GM12878 (cell line): ENCODE measurements at regions not wholly inside any gene's neighbourhood (a gene's known extent, or its start where the extent isn't known, plus 50 kb on each side); places are given as distances from the start of the nearest gene placed in this dataset.

Experiments
- ATAC-seq: fragments of 200-7000 bp; cut with Tn5 transposase; 3 replicates; pipeline ENCODE4 v1.9.1; 2020; ENCODE audit warnings: mild to moderate bottlenecking, moderate library complexity
- BruUV-seq: library from RNA; stranded (reverse); fragments of 400-500 nt; replicated peaks from 2 replicates; lab custom pipeline; 2021; lab: Mats Ljungman, UMichigan
- CTCF ChIA-PET: fragments of 300-600 bp; sonication (Branson Sonifier 250); formaldehyde crosslinking; extraction: SDS; loops from one replicate; lab custom pipeline; 2021; ENCODE audit warnings: inconsistent platforms; lab: Yijun Ruan, JAX
- POLR2A ChIA-PET: fragments of 350-600 bp; formaldehyde crosslinking; extraction: SDS; loops from one replicate; lab custom pipeline; 2021; ENCODE audit warnings: inconsistent platforms; lab: Charles Lee
- RAD21 ChIA-PET: fragments of 300-600 bp; sonication (Branson Sonifier 250); formaldehyde crosslinking; loops from one replicate; lab custom pipeline; 2023; ENCODE audit warnings: antibody characterized with exemption; ENCODE audit not compliant: unreplicated experiment; lab: Charles Lee
- SMC1A ChIA-PET: fragments of 300-600 bp; sonication (Branson Sonifier 250); formaldehyde crosslinking; loops from one replicate; lab custom pipeline; 2023; ENCODE audit not compliant: unreplicated experiment, uncharacterized antibody; lab: Charles Lee
- DNase-seq: peaks from one replicate; pipeline ENCODE4 v3.0.0-alpha.2; 2011; ENCODE audit warnings: low read depth, low spot score
- FAIRE-seq: peaks from 3 replicates; lab custom pipeline; 2011; peaks lifted over from hg19 to GRCh38; lab: Jason Lieb, UNC
- H2AFZ ChIP-seq: 2 replicates; pipeline ENCODE4 v1.6.0; 2011; ENCODE audit warnings: low read depth, low read length, control low read depth; ENCODE audit not compliant: control insufficient read depth
- H3K27ac ChIP-seq: 2 replicates; pipeline ENCODE4 v1.5.1; 2011; ENCODE audit warnings: control low read depth; ENCODE audit not compliant: control insufficient read depth, insufficient read depth
- H3K27me3 ChIP-seq, 2 experiments: replicated peaks in 1 of 2; 2 replicates each; pipeline versions ENCODE4 v1.6.0 to v1.6.1; 2011; ENCODE audit warnings: low read length in 1 of 2; ENCODE audit not compliant: control insufficient read depth in 2 of 2, insufficient read depth in 2 of 2
- H3K36me3 ChIP-seq, 2 experiments: 2 replicates each; pipeline ENCODE4 v1.5.1; 2011; ENCODE audit warnings: low read length in 1 of 2; ENCODE audit not compliant: control insufficient read depth in 2 of 2, insufficient read depth in 2 of 2
- H3K4me1 ChIP-seq: 2 replicates; pipeline ENCODE4 v1.6.1; 2011; ENCODE audit warnings: mild to moderate bottlenecking, low read length, moderate library complexity, mixed read lengths; ENCODE audit not compliant: control insufficient read depth, insufficient read depth
- H3K4me2 ChIP-seq: 2 replicates; pipeline ENCODE4 v1.6.0; 2011; ENCODE audit warnings: control low read depth; ENCODE audit not compliant: control insufficient read depth, insufficient read depth
- H3K4me3 ChIP-seq: fragments of 200-600 bp; sonication (generic); 2 replicates; pipeline ENCODE4 v1.5.1; 2016
- H3K79me2 ChIP-seq: 2 replicates; pipeline ENCODE4 v1.6.0; 2011; ENCODE audit warnings: low read length; ENCODE audit not compliant: control insufficient read depth, insufficient read depth
- H3K9ac ChIP-seq: 2 replicates; pipeline ENCODE4 v1.8.0; 2011; ENCODE audit warnings: low read length, control low read depth, mixed read lengths; ENCODE audit not compliant: control insufficient read depth, insufficient read depth
- H3K9me3 ChIP-seq: replicated peaks from 3 replicates; pipeline ENCODE4 v1.5.1; 2011; ENCODE audit warnings: mild to moderate bottlenecking, low read length; ENCODE audit not compliant: control insufficient read depth, insufficient read depth
- H4K20me1 ChIP-seq: 2 replicates; pipeline ENCODE4 v1.6.0; 2011; ENCODE audit not compliant: control insufficient read depth, insufficient read depth
- BMI1 ChIP-seq: fragments of 450-650 bp; IDR thresholded peaks from 2 replicates; pipeline ENCODE4 v1.6.1; 2016; ENCODE audit warnings: mild to moderate bottlenecking, moderate library complexity, borderline replicate concordance
- EP300 ChIP-seq, 2 experiments: fragments of 150-350 bp in 1 of 2; IDR thresholded peaks; 2 replicates each; pipeline ENCODE4 v1.6.1; 2011 to 2012; ENCODE audit warnings: low read depth in 2 of 2, low read length in 2 of 2, borderline replicate concordance in 1 of 2, improper control_type of control experiment in 1 of 2, inconsistent platforms in 1 of 2; ENCODE audit not compliant: control insufficient read depth in 1 of 2
- HSF1 ChIP-seq: fragments of 150-350 bp; IDR thresholded peaks from 2 replicates; pipeline ENCODE4 v1.6.1; 2014; ENCODE audit warnings: mild to moderate bottlenecking, low read depth, low read length
- MLLT1 ChIP-seq: fragments of 450-650 bp; IDR thresholded peaks from 2 replicates; pipeline ENCODE4 v1.6.1; 2016; ENCODE audit warnings: mild to moderate bottlenecking
- NBN ChIP-seq: fragments of 450-650 bp; IDR thresholded peaks from 2 replicates; pipeline ENCODE4 v1.6.1; 2016
- NRF1 ChIP-seq: conservative IDR thresholded peaks from 2 replicates; pipeline ENCODE4 v1.6.1; 2011; ENCODE audit warnings: mild to moderate bottlenecking, low read depth, low read length, improper control_type of control experiment
- POLR2A ChIP-seq: IDR thresholded peaks from 2 replicates; pipeline ENCODE4 v1.6.1; 2011; ENCODE audit warnings: low read depth, mild to moderate bottlenecking, low read length
- RB1 ChIP-seq: fragments of 450-650 bp; formaldehyde crosslinking; IDR thresholded peaks from 2 replicates; pipeline ENCODE4 v1.6.1; 2017; ENCODE audit warnings: mild to moderate bottlenecking, borderline replicate concordance
- SKIL ChIP-seq: fragments of 450-650 bp; IDR thresholded peaks from 2 replicates; pipeline ENCODE4 v1.6.1; 2017; ENCODE audit warnings: mild to moderate bottlenecking, low read depth, inconsistent platforms; ENCODE audit not compliant: poor library complexity, severe bottlenecking
- SMC3 ChIP-seq: IDR thresholded peaks from 2 replicates; pipeline ENCODE4 v1.6.1; 2011; ENCODE audit warnings: low read length, improper control_type of control experiment, borderline replicate concordance
- SUPT20H ChIP-seq: IDR thresholded peaks from 2 replicates; pipeline ENCODE4 v1.6.1; 2011; ENCODE audit warnings: low read depth, mild to moderate bottlenecking, low read length, moderate library complexity, borderline replicate concordance; ENCODE audit not compliant: control insufficient read depth
- TAF1 ChIP-seq: IDR thresholded peaks from 2 replicates; pipeline ENCODE4 v1.6.1; 2011; ENCODE audit warnings: mild to moderate bottlenecking, low read depth, low read length, borderline replicate concordance
- USF2 ChIP-seq: IDR thresholded peaks from 2 replicates; pipeline ENCODE4 v1.6.1; 2011; ENCODE audit warnings: low read depth, low read length, improper control_type of control experiment, borderline replicate concordance
- WRNIP1 ChIP-seq: IDR thresholded peaks from 2 replicates; pipeline ENCODE4 v1.6.1; 2011; ENCODE audit warnings: low read depth, low read length, improper control_type of control experiment, borderline replicate concordance
- ZNF217 ChIP-seq: fragments of 450-650 bp; IDR thresholded peaks from 2 replicates; pipeline ENCODE4 v1.6.1; 2017; ENCODE audit warnings: antibody characterized with exemption, mild to moderate bottlenecking
- ZNF384 ChIP-seq: IDR thresholded peaks from 2 replicates; pipeline ENCODE4 v1.6.1; 2012; ENCODE audit warnings: low read depth, mild to moderate bottlenecking, low read length, improper control_type of control experiment, borderline replicate concordance
- WGBS: methylation state at CpG from one replicate; pipeline ENCODE4 v1.1.6; 2016; ENCODE audit warnings: low lambda C conversion rate; ENCODE audit not compliant: insufficient replicate concordance, insufficient coverage; ENCODE audit errors: missing lambda C conversion rate; 5-methylcytosine and 5-hydroxymethylcytosine counted together
- in situ Hi-C: fragments of 300-500 bp; cut with MboI; formaldehyde crosslinking; loops from 9 replicates; pipeline ENCODE4 v1.14.3; 2018; ENCODE audit warnings: mixed read lengths
- intact Hi-C: fragments of 100-400 bp; cut with micrococcal nuclease; formaldehyde crosslinking; loops from one replicate; pipeline ENCODE4 v1.14.2; 2022; ENCODE audit not compliant: unreplicated experiment

- ATAC-seq: no peak
- TF ChIP-seq POLR2A: no peak
- no peak for TF ChIP-seq EP300 (IDR thresholded peaks at IDR 0.05; ENCODE audit: borderline replicate concordance in 1 of 2, control insufficient read depth in 1 of 2, low read depth in 2 of 2, low read length in 2 of 2)
- TF ChIP-seq RB1: no peak
- no peak for TF ChIP-seq SMC3
- TF ChIP-seq TAF1: no peak
- no peak for TF ChIP-seq USF2
- no peak for TF ChIP-seq HSF1
- TF ChIP-seq WRNIP1: no peak
- no peak for TF ChIP-seq ZNF217
- no peak for TF ChIP-seq NBN
- TF ChIP-seq NRF1: no peak
- TF ChIP-seq MLLT1: no peak
- TF ChIP-seq SUPT20H: no peak
- no peak for TF ChIP-seq SKIL
- TF ChIP-seq BMI1: no peak
- TF ChIP-seq ZNF384: no peak
Observed at GRCh38 chr4:12416755-12417154, 988.1 kb upstream of the HS3ST1 start.

More at GRCh38 chr4:12416755-12417154, 988.1 kb upstream of the HS3ST1 start:
- no peaks in the 10 kb centered on the region for H4K20me1 ChIP-seq
- H2AFZ ChIP-seq: no peak overlapping the region
- SMC1A ChIA-PET: no interaction called here
- no peaks in the 10 kb centered on the region for H3K36me3 ChIP-seq
- in situ Hi-C loops (no loop called here), intact Hi-C loops (no loop called here)
- no peaks in the 10 kb centered on the region for H3K27me3 ChIP-seq
- RAD21 ChIA-PET: no interaction called here
- 0% methylated on average over 1 of the region's 1 CpG for WGBS
- no peak overlapping the region for H3K9ac ChIP-seq
- H3K9me3 ChIP-seq: no peaks in the 10 kb centered on the region
- DNase-seq (no peak), FAIRE-seq (no peak)
- no peak overlapping the region for H3K27ac ChIP-seq
- POLR2A ChIA-PET: no interaction called here
- H3K79me2 ChIP-seq: no peaks in the 10 kb centered on the region
- no peak overlapping the region for H3K4me2 ChIP-seq
- BruUV-seq: no TSS peak
- CTCF ChIA-PET: no interaction called here
- no peaks in the 10 kb centered on the region for H3K4me1 ChIP-seq
- no peak overlapping the region for H3K4me3 ChIP-seq
